Kidney (tissue), 13 donors: ENCODE measurements at regions not wholly inside any gene's neighbourhood (a gene's known extent, or its start where the extent isn't known, plus 50 kb on each side); places are given as distances from the start of the nearest gene placed in this dataset.

Source experiments
- DNase-seq, 5 donors: peaks; one replicate each; pipeline ENCODE4 v3.0.0-alpha.2; 2013 to 2020
- FAIRE-seq: peaks from 2 replicates; lab custom pipeline; 2012; peaks lifted over from hg19 to GRCh38; lab: Jason Lieb, UNC
- H3K27ac ChIP-seq, 2 donors: one replicate each; pipeline ENCODE4 v1.7.0; 2013; ENCODE audit warnings: low read depth in 2 of 2, low read length in 2 of 2, inconsistent platforms in 1 of 2
- H3K27me3 ChIP-seq: one replicate; pipeline ENCODE4 v1.7.1; 2013; ENCODE audit warnings: low read length, inconsistent platforms; ENCODE audit not compliant: control insufficient read depth, insufficient read depth
- H3K36me3 ChIP-seq, 3 donors: one replicate each; pipeline versions ENCODE4 v1.7.0 to v1.7.1; 2013; ENCODE audit warnings: low read length in 3 of 3, control low read depth in 1 of 3, inconsistent platforms in 1 of 3; ENCODE audit not compliant: insufficient read depth in 3 of 3, control insufficient read depth in 2 of 3
- H3K4me1 ChIP-seq, 3 donors: one replicate each; pipeline versions ENCODE4 v1.7.0 to v1.7.1; 2013; ENCODE audit warnings: low read length in 3 of 3, inconsistent platforms in 1 of 3, low read depth in 1 of 3; ENCODE audit not compliant: control insufficient read depth in 2 of 3, insufficient read depth in 2 of 3
- H3K4me3 ChIP-seq, 3 donors: one replicate each; pipeline versions ENCODE4 v1.7.0 to v1.8.1; 2013; ENCODE audit warnings: low read length in 3 of 3, control low read depth in 1 of 3, inconsistent platforms in 1 of 3
- H3K9ac ChIP-seq, 3 donors: one replicate each; pipeline versions ENCODE4 v1.7.0 to v1.7.1; 2013; ENCODE audit warnings: low read length in 3 of 3, control low read depth in 1 of 3, inconsistent platforms in 1 of 3
- H3K9me3 ChIP-seq, 3 donors: one replicate each; pipeline versions ENCODE4 v1.7.0 to v1.7.1; 2013; ENCODE audit warnings: low read length in 3 of 3, control low read depth in 1 of 3, inconsistent platforms in 1 of 3; ENCODE audit not compliant: control insufficient read depth in 2 of 3, insufficient read depth in 1 of 3
- CTCF ChIP-seq: IDR thresholded peaks from 3 replicates; pipeline ENCODE4 v1.5.1; 2012; ENCODE audit warnings: mild to moderate bottlenecking, moderate library complexity, borderline replicate concordance; ENCODE audit not compliant: insufficient read depth; ENCODE audit errors: extremely low read depth
- intact Hi-C: fragments of 100-400 bp; cut with DNase I; formaldehyde crosslinking; loops from one replicate; pipeline ENCODE4 v1.11.1; 2022
- donor health status: control.
- donor health status: control.
- donor health status: control.
- donor health status: control.
- donor health status: control.
- donor health status: DM: yes; HTN: yes; CAD: no.
- donor health status: Normal renal cell carcinoma (clear cell type).

DNA sequence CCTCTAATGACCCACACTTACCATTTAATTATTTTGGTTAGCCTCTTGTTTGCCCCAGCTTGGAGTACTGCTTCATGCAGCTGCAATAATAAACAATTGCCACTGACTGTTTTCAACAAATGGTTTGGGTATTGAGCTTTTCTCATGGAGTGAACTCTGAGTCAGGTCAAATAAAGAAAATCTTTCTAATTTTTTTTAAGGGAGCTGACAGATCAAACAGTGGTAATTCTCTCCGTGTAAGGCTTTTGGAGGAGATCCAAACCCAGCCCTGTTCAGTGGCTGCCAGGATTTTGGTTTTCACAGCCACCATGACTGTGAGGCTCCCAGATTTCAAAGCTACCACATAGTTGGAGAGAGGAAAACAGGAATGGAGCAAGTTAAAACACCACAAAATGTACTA is 110.7 kb upstream of the EFNA5 start:
- Histone ChIP-seq H3K9me3 (peaks cover 0 to 6% (median 0%) of the 10 kb centered on the region in 3 donors), H3K4me3 (no peak overlapping the region), H3K27ac (no peak overlapping the region), H3K4me1 (no peaks in the 10 kb centered on the region), H3K27me3 (no peaks in the 10 kb centered on the region), H3K36me3 (no peaks in the 10 kb centered on the region), H3K9ac (no peak overlapping the region)
- TF ChIP-seq CTCF = no peak
- intact Hi-C loops = no loop called here
- DNase-seq = no peak
- no peak for FAIRE-seq

- no peak overlapping the region for H3K9ac ChIP-seq
- H3K27me3 ChIP-seq = no peaks in the 10 kb centered on the region
- H3K4me1 ChIP-seq = no peaks in the 10 kb centered on the region
- H3K9me3 ChIP-seq = peaks cover 0 to 6% (median 0%) of the 10 kb centered on the region in 3 donors
- DNase-seq (no peak), FAIRE-seq (no peak)
- intact Hi-C loops = no loop called here
- no peak overlapping the region for H3K4me3 ChIP-seq
- H3K36me3 ChIP-seq = no peaks in the 10 kb centered on the region
- H3K27ac ChIP-seq = no peak overlapping the region
- TF ChIP-seq CTCF = no peak
Measured at GRCh38 chr5:107779437-107779836, 108.7 kb upstream of the EFNA5 start.

DNA sequence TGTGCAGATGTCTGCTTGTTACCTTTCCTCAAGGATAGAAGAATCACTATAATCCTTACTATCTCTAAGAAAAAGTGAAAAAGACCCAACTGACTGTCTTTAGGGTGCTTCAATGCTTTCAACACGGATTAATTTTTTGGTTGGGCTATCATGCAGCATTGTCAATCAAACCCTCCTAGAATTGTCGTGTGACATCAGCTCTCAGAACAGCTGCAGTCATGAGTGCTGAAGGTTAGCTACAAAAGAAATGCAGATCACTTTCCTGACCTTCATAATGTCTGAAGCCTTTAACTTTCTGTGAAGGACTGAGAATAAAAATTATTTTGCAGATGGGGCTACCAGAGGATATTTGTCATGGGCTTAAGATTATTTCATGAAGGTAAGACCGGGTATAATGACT is 107.9 kb upstream of the EFNA5 start:
- H3K27ac ChIP-seq = no peak overlapping the region
- no peaks in the 10 kb centered on the region for H3K36me3 ChIP-seq
- H3K4me3 ChIP-seq = no peak overlapping the region
- H3K9me3 ChIP-seq = peaks cover 0 to 6% (median 0%) of the 10 kb centered on the region in 3 donors
- H3K27me3 ChIP-seq = no peaks in the 10 kb centered on the region
- TF ChIP-seq CTCF = no peak
- DNase-seq (no peak), FAIRE-seq (no peak)
- intact Hi-C loops = no loop called here
- no peaks in the 10 kb centered on the region for H3K4me1 ChIP-seq
- H3K9ac ChIP-seq = no peak overlapping the region
